ENCODE measurements at regions not wholly inside any gene's neighbourhood (a gene's known extent, or its start where the extent isn't known, plus 50 kb on each side); places are given as distances from the start of the nearest gene placed in this dataset.

GRCh38 chr7:28231176-28231575 is 50.6 kb upstream of the JAZF1 start:
- Histone ChIP-seq H3K27ac (no peak overlapping the region), H3K9me3 (no peaks in the 10 kb centered on the region), H3K4me3 (no peak overlapping the region), H3K27me3 (no peaks in the 10 kb centered on the region), H3K36me3 (no peaks in the 10 kb centered on the region), H3K4me1 (no peaks in the 10 kb centered on the region)
- TF ChIP-seq EP300 (IDR thresholded peaks at IDR 0.05; ENCODE audit: low read depth) (no peak), POLR2A (IDR thresholded peaks at IDR 0.05) (no peak), POLR2AphosphoS5 (IDR thresholded peaks at IDR 0.05) (no peak), CTCF (IDR thresholded peaks at IDR 0.05) (no peak)
- intact Hi-C loops (cut with DNase I; ENCODE audit: low total_unique reads): no loop called here
- WGBS, 2 donors (ENCODE audit: low coverage in 1 of 2): 84 to 88% methylated on average over 4 of the region's 4 CpGs
- in situ Hi-C loops (cut with MboI; ENCODE audit: low pct_ligation_motif_present in 1 of 4, low pct_unique_long_range_greater_than_20kb in 1 of 4, low sequenced_read_pairs in 3 of 4): no loop called here
- DNase-seq: no peak

- intact Hi-C loops (cut with DNase I; ENCODE audit: low total_unique reads): no loop called here
- 89 to 95% methylated on average over 3 to 4 of the region's 4 CpGs for WGBS, 2 donors (ENCODE audit: low coverage in 1 of 2)
Measured at GRCh38 chr7:28236560-28236959, 56.0 kb upstream of the JAZF1 start.

GRCh38 chr7:28237363-28237762 is 56.8 kb upstream of the JAZF1 start:
- 84 to 85% methylated on average over 2 to 5 of the region's 5 CpGs for WGBS, 2 donors (ENCODE audit: low coverage in 1 of 2)

More at GRCh38 chr7:28236560-28236959, 56.0 kb upstream of the JAZF1 start:
- H3K4me3 ChIP-seq: no peak overlapping the region
- H3K9me3 ChIP-seq: no peaks in the 10 kb centered on the region
- no peak for TF ChIP-seq POLR2A (IDR thresholded peaks at IDR 0.05)
- no peak for TF ChIP-seq POLR2AphosphoS5 (IDR thresholded peaks at IDR 0.05)
- no peak for TF ChIP-seq CTCF (IDR thresholded peaks at IDR 0.05)
- TF ChIP-seq EP300 (IDR thresholded peaks at IDR 0.05; ENCODE audit: low read depth): no peak
- no peak for DNase-seq
- no peak overlapping the region for H3K27ac ChIP-seq
- H3K36me3 ChIP-seq: no peaks in the 10 kb centered on the region
- in situ Hi-C loops (cut with MboI; ENCODE audit: low pct_ligation_motif_present in 1 of 4, low pct_unique_long_range_greater_than_20kb in 1 of 4, low sequenced_read_pairs in 3 of 4): no loop called here
- no peaks in the 10 kb centered on the region for H3K27me3 ChIP-seq
- H3K4me1 ChIP-seq: no peaks in the 10 kb centered on the region

GRCh38 chr7:28239823-28240204 is 59.2 kb upstream of the JAZF1 start:
- in situ Hi-C loops (cut with MboI; ENCODE audit: low pct_ligation_motif_present in 1 of 4, low pct_unique_long_range_greater_than_20kb in 1 of 4, low sequenced_read_pairs in 3 of 4) (no loop called here), intact Hi-C loops (cut with DNase I; ENCODE audit: low total_unique reads) (no loop called here)
- Histone ChIP-seq H3K4me3 (no peak overlapping the region), H3K4me1 (no peaks in the 10 kb centered on the region), H3K9me3 (no peaks in the 10 kb centered on the region), H3K27ac (no peak overlapping the region), H3K36me3 (no peaks in the 10 kb centered on the region), H3K27me3 (no peaks in the 10 kb centered on the region)
- DNase-seq: no peak
- TF ChIP-seq POLR2A (IDR thresholded peaks at IDR 0.05) (no peak), CTCF (IDR thresholded peaks at IDR 0.05) (no peak), POLR2AphosphoS5 (IDR thresholded peaks at IDR 0.05) (no peak), EP300 (IDR thresholded peaks at IDR 0.05; ENCODE audit: low read depth) (no peak)
- WGBS, 2 donors (ENCODE audit: low coverage in 1 of 2): 76 to 83% methylated on average over 9 of the region's 9 CpGs

More at GRCh38 chr7:28237363-28237762, 56.8 kb upstream of the JAZF1 start:
- Histone ChIP-seq H3K4me3 (no peak overlapping the region), H3K27me3 (no peaks in the 10 kb centered on the region), H3K27ac (no peak overlapping the region), H3K9me3 (no peaks in the 10 kb centered on the region), H3K4me1 (no peaks in the 10 kb centered on the region), H3K36me3 (no peaks in the 10 kb centered on the region)
- in situ Hi-C loops (cut with MboI; ENCODE audit: low pct_ligation_motif_present in 1 of 4, low pct_unique_long_range_greater_than_20kb in 1 of 4, low sequenced_read_pairs in 3 of 4): no loop called here
- no peak for DNase-seq
- intact Hi-C loops (cut with DNase I; ENCODE audit: low total_unique reads): no loop called here
- TF ChIP-seq POLR2A (IDR thresholded peaks at IDR 0.05) (no peak), CTCF (IDR thresholded peaks at IDR 0.05) (no peak), EP300 (IDR thresholded peaks at IDR 0.05; ENCODE audit: low read depth) (no peak), POLR2AphosphoS5 (IDR thresholded peaks at IDR 0.05) (no peak)

All from transverse colon (tissue), 4 donors.